ENCODE measurements at regions not wholly inside any gene's neighbourhood (a gene's known extent, or its start where the extent isn't known, plus 50 kb on each side); places are given as distances from the start of the nearest gene placed in this dataset.
"Not testable (repeated sequence)": the region's sequence is repeated elsewhere in the genome, so short reads cannot be mapped to it uniquely, and the experiment has no call there.

GRCh38 chr5:85628153-85628552 is 989.6 kb upstream of the COX7C start:
- H3K27me3 ChIP-seq (ENCODE audit: control insufficient read depth, insufficient read depth, low read length), result no peaks in the 10 kb centered on the region
- DNase-seq (ENCODE audit: low read depth) (no peak), FAIRE-seq (peak; percentile 13)
- no peak for TF ChIP-seq CTCF (IDR thresholded peaks at IDR 0.05; ENCODE audit: insufficient read depth, low read length, severe bottlenecking)
- H3K4me3 ChIP-seq (ENCODE audit: low read depth, low read length), result no peak overlapping the region
- no peaks in the 10 kb centered on the region for H3K36me3 ChIP-seq (ENCODE audit: control insufficient read depth, insufficient read depth, low read length)

GRCh38 chr5:85638495-85639125 is 979.1 kb upstream of the COX7C start:
- not testable (repeated sequence) for DNase-seq (ENCODE audit: low read depth); H3K4me3 ChIP-seq (ENCODE audit: low read depth, low read length); H3K27me3 ChIP-seq (ENCODE audit: control insufficient read depth, insufficient read depth, low read length); H3K36me3 ChIP-seq (ENCODE audit: control insufficient read depth, insufficient read depth, low read length); FAIRE-seq

GRCh38 chr5:85646036-85646435 is 971.7 kb upstream of the COX7C start:
- no peak for TF ChIP-seq CTCF (IDR thresholded peaks at IDR 0.05; ENCODE audit: insufficient read depth, low read length, severe bottlenecking)
- Histone ChIP-seq H3K4me3 (ENCODE audit: low read depth, low read length) (no peak overlapping the region), H3K36me3 (ENCODE audit: control insufficient read depth, insufficient read depth, low read length) (no peaks in the 10 kb centered on the region), H3K27me3 (ENCODE audit: control insufficient read depth, insufficient read depth, low read length) (no peaks in the 10 kb centered on the region)
- no peak for DNase-seq (ENCODE audit: low read depth)
- no peak for FAIRE-seq

GRCh38 chr5:85646641-85647040 is 971.1 kb upstream of the COX7C start:
- TF ChIP-seq CTCF (IDR thresholded peaks at IDR 0.05; ENCODE audit: insufficient read depth, low read length, severe bottlenecking), result no peak
- Histone ChIP-seq H3K36me3 (ENCODE audit: control insufficient read depth, insufficient read depth, low read length) (no peaks in the 10 kb centered on the region), H3K27me3 (ENCODE audit: control insufficient read depth, insufficient read depth, low read length) (no peaks in the 10 kb centered on the region), H3K4me3 (ENCODE audit: low read depth, low read length) (no peak overlapping the region)
- DNase-seq (ENCODE audit: low read depth), result no peak
- no peak for FAIRE-seq

- TF ChIP-seq CTCF (IDR thresholded peaks at IDR 0.05; ENCODE audit: insufficient read depth, low read length, severe bottlenecking), result no peak
- FAIRE-seq, result no peak
- Histone ChIP-seq H3K4me3 (ENCODE audit: low read depth, low read length) (no peak overlapping the region), H3K36me3 (ENCODE audit: control insufficient read depth, insufficient read depth, low read length) (no peaks in the 10 kb centered on the region), H3K27me3 (ENCODE audit: control insufficient read depth, insufficient read depth, low read length) (no peaks in the 10 kb centered on the region)
- no peak for DNase-seq (ENCODE audit: low read depth)
Observed at GRCh38 chr5:85647349-85648127, 970.2 kb upstream of the COX7C start.

- Histone ChIP-seq H3K36me3 (ENCODE audit: control insufficient read depth, insufficient read depth, low read length) (no peaks in the 10 kb centered on the region), H3K4me3 (ENCODE audit: low read depth, low read length) (no peak overlapping the region), H3K27me3 (ENCODE audit: control insufficient read depth, insufficient read depth, low read length) (no peaks in the 10 kb centered on the region)
- TF ChIP-seq CTCF (IDR thresholded peaks at IDR 0.05; ENCODE audit: insufficient read depth, low read length, severe bottlenecking), result no peak
- DNase-seq (ENCODE audit: low read depth) (no peak), FAIRE-seq (no peak)
Observed at GRCh38 chr5:85648495-85648894, 969.2 kb upstream of the COX7C start.
